Head of caudate nucleus (tissue), 42 donors: ENCODE measurements at regions not wholly inside any gene's neighbourhood (a gene's known extent, or its start where the extent isn't known, plus 50 kb on each side); places are given as distances from the start of the nearest gene placed in this dataset.

Experiments used
- DNase-seq, 42 donors: peaks; one replicate each; pipeline versions ENCODE4 v3.0.0 to v3.0.0-alpha.2; 2020 to 2021; ENCODE audit warnings: mixed read lengths in 7 of 42
- intact Hi-C: fragments of 100-400 bp; cut with DNase I; formaldehyde crosslinking; loops from one replicate; pipeline ENCODE4 v1.15.0; 2022

- no peak for DNase-seq
- intact Hi-C loops, result no loop called here
These were observed 108.4 kb upstream of the RPS23 start for GRCh38 chr5:82386576-82386975.

- intact Hi-C loops, result no loop called here
- DNase-seq, result no peak
These were observed 106.0 kb upstream of the RPS23 start for GRCh38 chr5:82384034-82384750.

GRCh38 chr5:82381591-82381990 is 103.4 kb upstream of the RPS23 start:
- intact Hi-C loops, result no loop called here
- no peak for DNase-seq

GRCh38 chr5:82376307-82376706 is 98.2 kb upstream of the RPS23 start:
- DNase-seq, result no peak
- intact Hi-C loops, result no loop called here

GRCh38 chr5:82375488-82376244 is 97.5 kb upstream of the RPS23 start:
- DNase-seq, result no peak
- intact Hi-C loops, result no loop called here

GRCh38 chr5:82374637-82375036 is 96.5 kb upstream of the RPS23 start:
- intact Hi-C loops, result no loop called here
- DNase-seq, result no peak

- intact Hi-C loops, result no loop called here
- DNase-seq, result no peak
These were observed 89.8 kb upstream of the RPS23 start for GRCh38 chr5:82367930-82368329.

GRCh38 chr5:82365744-82366228 is 87.6 kb upstream of the RPS23 start:
- intact Hi-C loops, result no loop called here
- DNase-seq, result no peak

GRCh38 chr5:82365026-82365425 is 86.9 kb upstream of the RPS23 start:
- DNase-seq, result no peak
- intact Hi-C loops, result no loop called here

- intact Hi-C loops, result no loop called here
- DNase-seq, result peak in 7 of 42 donors; percentile 9 to 54 (median 18)
These were observed 86.3 kb upstream of the RPS23 start for GRCh38 chr5:82364497-82364896.

GRCh38 chr5:82363524-82363923 is 85.4 kb upstream of the RPS23 start:
- intact Hi-C loops, result no loop called here
- DNase-seq, result no peak

- no peak for DNase-seq
- intact Hi-C loops, result no loop called here
These were observed 84.5 kb upstream of the RPS23 start for GRCh38 chr5:82362636-82363035.

GRCh38 chr5:82360022-82360421 is 81.9 kb upstream of the RPS23 start:
- intact Hi-C loops, result no loop called here
- DNase-seq, result no peak

GRCh38 chr5:82359272-82359671 is 81.1 kb upstream of the RPS23 start:
- intact Hi-C loops, result no loop called here

GRCh38 chr5:82358457-82358856 is 80.3 kb upstream of the RPS23 start:
- intact Hi-C loops, result no loop called here
- DNase-seq, result no peak

More at GRCh38 chr5:82359272-82359671, 81.1 kb upstream of the RPS23 start:
- DNase-seq, result no peak

GRCh38 chr5:82356808-82357671 is 78.9 kb upstream of the RPS23 start:
- no peak for DNase-seq
- intact Hi-C loops, result no loop called here

- intact Hi-C loops, result no loop called here
- no peak for DNase-seq
These were observed 77.9 kb upstream of the RPS23 start for GRCh38 chr5:82356021-82356420.

GRCh38 chr5:82355496-82355895 is 77.3 kb upstream of the RPS23 start:
- no peak for DNase-seq
- intact Hi-C loops, result no loop called here

- no peak for DNase-seq
- intact Hi-C loops, result no loop called here
These were observed 76.9 kb upstream of the RPS23 start for GRCh38 chr5:82355053-82355452.

GRCh38 chr5:82354543-82354942 is 76.4 kb upstream of the RPS23 start:
- intact Hi-C loops, result loop anchor here (5.0 kb wide), 2 partner anchors 1123 to 1213 kb away; no protein-coding TSS in a partner anchor
- no peak for DNase-seq
